Upper lobe of left lung (tissue), 4 donors: ENCODE measurements at regions not wholly inside any gene's neighbourhood (a gene's known extent, or its start where the extent isn't known, plus 50 kb on each side); places are given as distances from the start of the nearest gene placed in this dataset.

Experiments
- CTCF ChIP-seq, 6 experiments: fragments of 450-650 bp in 4 of 6; fragments of 200-600 bp in 2 of 6; sonication (generic) in 2 of 6; IDR thresholded peaks; one replicate each; pipeline ENCODE4 v1.5.1; 2016 to 2019; ENCODE audit warnings: antibody characterized with exemption in 6 of 6
- EP300 ChIP-seq, 4 donors: sonication (generic); formaldehyde crosslinking; IDR thresholded peaks; one replicate each; pipeline ENCODE4 v1.5.1; 2017; ENCODE audit warnings: antibody characterized with exemption in 4 of 4, control low read depth in 2 of 4
- POLR2A ChIP-seq, 4 donors: fragments of 450-650 bp; IDR thresholded peaks; one replicate each; pipeline ENCODE4 v1.5.1; 2016 to 2017; ENCODE audit warnings: antibody characterized with exemption in 4 of 4, mild to moderate bottlenecking in 2 of 4

- no peak for TF ChIP-seq EP300 (IDR thresholded peaks at IDR 0.05)
- TF ChIP-seq CTCF (IDR thresholded peaks at IDR 0.05), result no peak
- no peak for TF ChIP-seq POLR2A (IDR thresholded peaks at IDR 0.05)
These were observed 163.6 kb downstream of the CEP135 start for GRCh38 chr4:56112377-56112776.
